Calu3 (cell line): ENCODE measurements at regions not wholly inside any gene's neighbourhood (a gene's known extent, or its start where the extent isn't known, plus 50 kb on each side); places are given as distances from the start of the nearest gene placed in this dataset.
"Not testable (repeated sequence)": the region's sequence is repeated elsewhere in the genome, so short reads cannot be mapped to it uniquely, and the experiment has no call there.

Source experiments
- BruUV-seq: library from RNA; stranded (reverse); fragments of 400-500 nt; replicated peaks from 2 replicates; lab custom pipeline; 2021; lab: Mats Ljungman, UMichigan
- CTCF ChIA-PET: fragments of 300-600 bp; sonication (Branson Sonifier 250); formaldehyde crosslinking; loops from one replicate; lab custom pipeline; 2022; ENCODE audit warnings: antibody characterized with exemption; lab: Charles Lee
- DNase-seq: peaks from one replicate; pipeline ENCODE4 v3.0.0; 2022
- H3K27ac Mint-ChIP-seq: one replicate; pipeline ENCODE4 v1.8.0; 2022; ENCODE audit warnings: mixed read lengths; ENCODE audit not compliant: unreplicated experiment
- H3K27me3 Mint-ChIP-seq: one replicate; pipeline ENCODE4 v1.8.0; 2022; ENCODE audit warnings: mixed read lengths; ENCODE audit not compliant: unreplicated experiment
- H3K36me3 Mint-ChIP-seq: one replicate; pipeline ENCODE4 v1.8.0; 2022; ENCODE audit warnings: mild to moderate bottlenecking, moderate library complexity, mixed read lengths; ENCODE audit not compliant: insufficient read depth, unreplicated experiment
- H3K4me1 Mint-ChIP-seq: one replicate; pipeline ENCODE4 v1.8.0; 2022; ENCODE audit warnings: mild to moderate bottlenecking, low read depth, mixed read lengths; ENCODE audit not compliant: unreplicated experiment
- H3K4me3 Mint-ChIP-seq: one replicate; pipeline ENCODE4 v1.8.0; 2022; ENCODE audit warnings: mild to moderate bottlenecking, low read depth, moderate library complexity, mixed read lengths; ENCODE audit not compliant: unreplicated experiment
- H3K9me3 Mint-ChIP-seq: one replicate; pipeline ENCODE4 v1.8.0; 2022; ENCODE audit warnings: low read depth, mixed read lengths; ENCODE audit not compliant: unreplicated experiment
- intact Hi-C: fragments of 100-400 bp; cut with micrococcal nuclease; formaldehyde crosslinking; loops from one replicate; pipeline ENCODE4 v1.10.0; 2022; ENCODE audit not compliant: unreplicated experiment
- TF ChIP-seq, protein P1 (sequence below): fragments of 200-600 bp; IDR thresholded peaks from one replicate; pipeline ENCODE4 v1.8.0; 2022; ENCODE audit warnings: antibody characterized with exemption; ENCODE audit not compliant: unreplicated experiment

GRCh38 chr17:13851889-13852288 is 217.4 kb upstream of the COX10 start:
- no peaks in the 10 kb centered on the region for H3K36me3 Mint-ChIP-seq
- no TSS peak for BruUV-seq
- CTCF ChIA-PET = no interaction called here
- H3K4me1 Mint-ChIP-seq = no peaks in the 10 kb centered on the region
- peaks cover 12% of the 10 kb centered on the region for H3K9me3 Mint-ChIP-seq
- no peaks in the 10 kb centered on the region for H3K27me3 Mint-ChIP-seq
- no peak for DNase-seq
- intact Hi-C loops = no loop called here
- H3K4me3 Mint-ChIP-seq = no peak overlapping the region
- no peak overlapping the region for H3K27ac Mint-ChIP-seq
- TF ChIP-seq, protein P1, sequence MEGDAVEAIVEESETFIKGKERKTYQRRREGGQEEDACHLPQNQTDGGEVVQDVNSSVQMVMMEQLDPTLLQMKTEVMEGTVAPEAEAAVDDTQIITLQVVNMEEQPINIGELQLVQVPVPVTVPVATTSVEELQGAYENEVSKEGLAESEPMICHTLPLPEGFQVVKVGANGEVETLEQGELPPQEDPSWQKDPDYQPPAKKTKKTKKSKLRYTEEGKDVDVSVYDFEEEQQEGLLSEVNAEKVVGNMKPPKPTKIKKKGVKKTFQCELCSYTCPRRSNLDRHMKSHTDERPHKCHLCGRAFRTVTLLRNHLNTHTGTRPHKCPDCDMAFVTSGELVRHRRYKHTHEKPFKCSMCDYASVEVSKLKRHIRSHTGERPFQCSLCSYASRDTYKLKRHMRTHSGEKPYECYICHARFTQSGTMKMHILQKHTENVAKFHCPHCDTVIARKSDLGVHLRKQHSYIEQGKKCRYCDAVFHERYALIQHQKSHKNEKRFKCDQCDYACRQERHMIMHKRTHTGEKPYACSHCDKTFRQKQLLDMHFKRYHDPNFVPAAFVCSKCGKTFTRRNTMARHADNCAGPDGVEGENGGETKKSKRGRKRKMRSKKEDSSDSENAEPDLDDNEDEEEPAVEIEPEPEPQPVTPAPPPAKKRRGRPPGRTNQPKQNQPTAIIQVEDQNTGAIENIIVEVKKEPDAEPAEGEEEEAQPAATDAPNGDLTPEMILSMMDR = no peak

- intact Hi-C loops, H3K27me3 Mint-ChIP-seq: not testable (repeated sequence)
These were observed 213.6 kb upstream of the COX10 start for GRCh38 chr17:13855730-13856129.

DNA sequence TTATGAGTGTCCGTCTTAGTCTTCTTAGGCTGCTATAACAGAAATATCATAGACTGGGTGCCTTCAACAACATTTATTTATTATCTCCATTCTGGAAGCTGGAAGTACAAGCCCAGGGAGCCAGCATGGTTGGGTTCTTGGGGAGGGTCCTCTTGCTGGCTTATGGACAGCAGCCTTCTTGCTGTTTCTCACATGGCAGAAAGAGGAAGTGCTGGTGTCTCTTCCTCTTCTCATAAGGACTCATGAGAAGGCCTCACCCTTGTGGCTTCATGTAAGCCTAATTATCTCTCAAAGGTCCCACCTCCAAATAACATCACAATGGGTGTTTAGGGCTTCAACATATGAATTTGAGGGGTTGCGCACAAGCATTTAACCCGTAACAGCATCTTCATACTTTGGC is 207.0 kb upstream of the COX10 start:
- Mint-ChIP-seq H3K4me1 (no peaks in the 10 kb centered on the region), H3K27ac (no peak overlapping the region), H3K27me3 (no peaks in the 10 kb centered on the region), H3K9me3 (peaks cover 18% of the 10 kb centered on the region), H3K36me3 (no peaks in the 10 kb centered on the region), H3K4me3 (no peak overlapping the region)
- CTCF ChIA-PET = no interaction called here
- no peak for DNase-seq
- TF ChIP-seq, protein P1 = no peak
- no TSS peak for BruUV-seq
- intact Hi-C loops = no loop called here

More at GRCh38 chr17:13855730-13856129, 213.6 kb upstream of the COX10 start:
- H3K36me3 Mint-ChIP-seq, H3K4me3 Mint-ChIP-seq, H3K27ac Mint-ChIP-seq, BruUV-seq, H3K4me1 Mint-ChIP-seq, DNase-seq, CTCF ChIA-PET: not testable (repeated sequence)
- H3K9me3 Mint-ChIP-seq = peaks cover 24% of the 10 kb centered on the region

- DNase-seq = no peak
- H3K27ac Mint-ChIP-seq = no peak overlapping the region
- intact Hi-C loops = no loop called here
- no peaks in the 10 kb centered on the region for H3K4me1 Mint-ChIP-seq
- BruUV-seq = no TSS peak
- no peaks in the 10 kb centered on the region for H3K36me3 Mint-ChIP-seq
- H3K9me3 Mint-ChIP-seq = peaks cover 19% of the 10 kb centered on the region
- no peak overlapping the region for H3K4me3 Mint-ChIP-seq
- TF ChIP-seq, protein P1 = no peak
- CTCF ChIA-PET = no interaction called here
- no peaks in the 10 kb centered on the region for H3K27me3 Mint-ChIP-seq
These were observed 205.9 kb upstream of the COX10 start for GRCh38 chr17:13863436-13863835.

DNA sequence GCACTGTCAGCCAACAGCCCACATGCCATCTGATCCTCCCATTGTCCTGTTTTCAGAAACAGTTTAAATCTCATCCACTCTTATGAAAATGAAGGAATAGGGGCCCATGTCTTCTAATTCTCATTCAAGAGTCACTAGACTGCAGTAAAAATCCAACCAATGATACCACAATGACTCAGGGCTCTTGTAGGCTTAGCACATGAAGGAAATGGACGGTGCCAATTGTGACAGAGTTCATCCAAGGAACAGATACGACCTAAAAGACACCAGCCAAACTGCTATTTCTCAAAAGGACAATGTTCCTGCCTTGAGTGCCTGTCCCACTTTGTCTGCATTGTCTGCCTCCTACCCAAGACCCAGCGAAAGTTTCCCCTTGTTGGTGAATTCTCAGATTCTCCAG is 204.8 kb upstream of the COX10 start:
- H3K36me3 Mint-ChIP-seq = no peaks in the 10 kb centered on the region
- CTCF ChIA-PET = no interaction called here
- no TSS peak for BruUV-seq

More for the DNA sequence above, 204.8 kb upstream of the COX10 start:
- Mint-ChIP-seq H3K27ac (no peak overlapping the region), H3K4me3 (no peak overlapping the region), H3K9me3 (peaks cover 16% of the 10 kb centered on the region), H3K27me3 (no peaks in the 10 kb centered on the region), H3K4me1 (no peaks in the 10 kb centered on the region)
- intact Hi-C loops = no loop called here
- TF ChIP-seq, protein P1 = no peak
- no peak for DNase-seq
